ENCODE measurements at regions not wholly inside any gene's neighbourhood (a gene's known extent, or its start where the extent isn't known, plus 50 kb on each side); places are given as distances from the start of the nearest gene placed in this dataset.

GRCh38 chr12:42854208-42854607 is 264.7 kb upstream of the PRICKLE1 start (continued):
- TF ChIP-seq ZNF384 (IDR thresholded peaks at IDR 0.05; ENCODE audit: borderline replicate concordance, low read depth, low read length) (no peak), PKNOX1 (IDR thresholded peaks at IDR 0.05) (no peak), ZNF207 (IDR thresholded peaks at IDR 0.05; ENCODE audit: borderline replicate concordance) (no peak), E4F1 (IDR thresholded peaks at IDR 0.05; ENCODE audit: borderline replicate concordance, partially characterized antibody) (no peak), BRCA1 (IDR thresholded peaks at IDR 0.05; ENCODE audit: low read depth, low read length) (no peak), ATF3 (IDR thresholded peaks at IDR 0.05; ENCODE audit: borderline replicate concordance, extremely low read depth, low read depth, low read length) (no peak), SIN3A (IDR thresholded peaks at IDR 0.05; ENCODE audit: low read depth, low read length) (no peak)

- ChIA-PET RAD21 (ENCODE audit: unreplicated experiment) (no interaction called here), POLR2A (no interaction called here), SMC1A (ENCODE audit: uncharacterized antibody, unreplicated experiment) (interaction anchor here (0.5 kb wide), 1 partner anchor 496 kb away, joined by 3 read pairs; no protein-coding TSS in a partner anchor), CTCF (no interaction called here)
- H3K36me3 ChIP-seq (ENCODE audit: control insufficient read depth in 2 of 2, insufficient read depth in 2 of 2, low read length in 1 of 2) = no peaks in the 10 kb centered on the region
- no peaks in the 10 kb centered on the region for H3K4me1 ChIP-seq (ENCODE audit: control insufficient read depth, insufficient read depth, low read length)
- 0% methylated on average over 4 of the region's 4 CpGs for WGBS (ENCODE audit: insufficient coverage, insufficient replicate concordance, low lambda C conversion rate, missing lambda C conversion rate)
- no TSS peak for BruUV-seq (replicated peaks)
- intact Hi-C loops (cut with micrococcal nuclease; ENCODE audit: unreplicated experiment) (no loop called here), in situ Hi-C loops (cut with MboI) (no loop called here)
- no peak overlapping the region for H3K27ac ChIP-seq (ENCODE audit: control insufficient read depth, insufficient read depth)
- FAIRE-seq (no peak), ATAC-seq (no peak), DNase-seq (ENCODE audit: low read depth, low spot score) (no peak)
- H2AFZ ChIP-seq (ENCODE audit: control insufficient read depth, low read depth, low read length) = no peak overlapping the region
- no peaks in the 10 kb centered on the region for H4K20me1 ChIP-seq (ENCODE audit: control insufficient read depth, insufficient read depth)
- H3K9me3 ChIP-seq (replicated peaks; ENCODE audit: control insufficient read depth, insufficient read depth, low read length) = no peaks in the 10 kb centered on the region
- no peaks in the 10 kb centered on the region for H3K27me3 ChIP-seq (replicated peaks in 1 of 2; ENCODE audit: control insufficient read depth in 2 of 2, insufficient read depth in 2 of 2, low read length in 1 of 2)
- H3K4me2 ChIP-seq (ENCODE audit: control insufficient read depth, insufficient read depth) = no peak overlapping the region
- TF ChIP-seq RUNX3 (IDR thresholded peaks at IDR 0.05; ENCODE audit: low read length) (no peak), CHD1 (IDR thresholded peaks at IDR 0.05; ENCODE audit: low read depth, low read length) (no peak), ZNF274 (IDR thresholded peaks at IDR 0.05; ENCODE audit: insufficient read depth, insufficient read length) (no peak), NFXL1 (IDR thresholded peaks at IDR 0.05; ENCODE audit: borderline replicate concordance) (no peak), ZBTB4 (CRISPR knock-in tag; IDR thresholded peaks at IDR 0.05) (no peak), EED (IDR thresholded peaks at IDR 0.05; ENCODE audit: low read depth) (no peak), SIN3A (IDR thresholded peaks at IDR 0.05; ENCODE audit: low read depth, low read length) (no peak), HCFC1 (IDR thresholded peaks at IDR 0.05; ENCODE audit: low read length) (no peak)
- no peak overlapping the region for H3K4me3 ChIP-seq
- no peaks in the 10 kb centered on the region for H3K79me2 ChIP-seq (ENCODE audit: control insufficient read depth, insufficient read depth, low read length)
- H3K9ac ChIP-seq (ENCODE audit: control insufficient read depth, insufficient read depth, low read length) = no peak overlapping the region
Measured at GRCh38 chr12:42853370-42854140, 264.0 kb upstream of the PRICKLE1 start.

All from GM12878 (cell line).